ENCODE measurements at regions not wholly inside any gene's neighbourhood (a gene's known extent, or its start where the extent isn't known, plus 50 kb on each side); places are given as distances from the start of the nearest gene placed in this dataset.

DNA sequence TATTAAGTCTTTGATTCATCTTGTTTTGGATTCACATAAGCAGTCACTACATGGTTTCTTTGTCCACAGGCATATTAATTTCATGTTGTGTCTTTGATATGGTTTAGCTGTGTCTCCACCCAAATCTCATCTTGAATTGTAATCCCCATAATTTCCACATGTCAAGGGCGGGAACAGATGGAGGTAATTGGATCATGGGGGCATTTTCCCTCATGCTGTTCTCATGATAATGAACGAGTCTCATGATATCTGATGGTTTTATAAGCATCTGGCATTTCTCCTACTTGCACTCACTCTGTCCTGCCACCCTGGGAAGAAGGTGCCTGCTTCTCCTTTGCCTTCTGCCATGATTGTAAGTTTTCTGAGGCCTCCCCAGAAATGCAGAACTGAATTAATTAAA is 1811.2 kb upstream of the PCDH10 start:
- Histone ChIP-seq H3K9ac (ENCODE audit: low read length) (no peak overlapping the region), H3K36me3 (replicated peaks in 1 of 2; ENCODE audit: control extremely low read depth in 1 of 2, control insufficient read depth in 1 of 2, extremely low read depth in 1 of 2, insufficient read depth in 2 of 2, low read length in 1 of 2) (no peaks in the 10 kb centered on the region), H3K27ac (ENCODE audit: low read length in 2 of 2) (no peak overlapping the region), H3K9me3 (ENCODE audit: control extremely low read depth in 1 of 3, control insufficient read depth in 2 of 3, insufficient read depth in 1 of 3, low read length in 2 of 3) (peaks cover 0 to 3% (median 0%) of the 10 kb centered on the region in 3 donors), H3K79me2 (ENCODE audit: control insufficient read depth, insufficient read depth, low read length) (no peaks in the 10 kb centered on the region), H4K20me1 (ENCODE audit: control insufficient read depth, insufficient read depth, low read length, poor library complexity, severe bottlenecking) (no peaks in the 10 kb centered on the region), H3K4me1 (ENCODE audit: control insufficient read depth in 2 of 2, insufficient read depth in 2 of 2, low read length in 2 of 2) (no peaks in the 10 kb centered on the region), H3K4me3 (ENCODE audit: control extremely low read depth in 1 of 5, extremely low read depth in 1 of 5, insufficient read depth in 1 of 5, low read depth in 2 of 5, low read length in 4 of 5) (no peak overlapping the region), H3K27me3 (replicated peaks in 1 of 4; ENCODE audit: control extremely low read depth in 1 of 4, control insufficient read depth in 3 of 4, insufficient read depth in 4 of 4, low read length in 3 of 4) (no peaks in the 10 kb centered on the region), H2AFZ (ENCODE audit: insufficient read depth, low read depth, low read length, poor library complexity, severe bottlenecking) (no peak overlapping the region), H3K4me2 (replicated peaks; ENCODE audit: low read depth, low read length, poor library complexity, severe bottlenecking) (no peak overlapping the region)
- Mint-ChIP-seq H3K9me3 (ENCODE audit: insufficient read depth) (no peaks in the 10 kb centered on the region), H3K4me1 (no peaks in the 10 kb centered on the region), H3K4me3 (no peak overlapping the region), H3K27me3 (no peaks in the 10 kb centered on the region), H3K27ac (no peak overlapping the region)
- DNase-seq, result no peak
- no peak for ATAC-seq (ENCODE audit: low read depth)
- CTCF ChIA-PET, result no interaction called here
- TF ChIP-seq, protein P1, sequence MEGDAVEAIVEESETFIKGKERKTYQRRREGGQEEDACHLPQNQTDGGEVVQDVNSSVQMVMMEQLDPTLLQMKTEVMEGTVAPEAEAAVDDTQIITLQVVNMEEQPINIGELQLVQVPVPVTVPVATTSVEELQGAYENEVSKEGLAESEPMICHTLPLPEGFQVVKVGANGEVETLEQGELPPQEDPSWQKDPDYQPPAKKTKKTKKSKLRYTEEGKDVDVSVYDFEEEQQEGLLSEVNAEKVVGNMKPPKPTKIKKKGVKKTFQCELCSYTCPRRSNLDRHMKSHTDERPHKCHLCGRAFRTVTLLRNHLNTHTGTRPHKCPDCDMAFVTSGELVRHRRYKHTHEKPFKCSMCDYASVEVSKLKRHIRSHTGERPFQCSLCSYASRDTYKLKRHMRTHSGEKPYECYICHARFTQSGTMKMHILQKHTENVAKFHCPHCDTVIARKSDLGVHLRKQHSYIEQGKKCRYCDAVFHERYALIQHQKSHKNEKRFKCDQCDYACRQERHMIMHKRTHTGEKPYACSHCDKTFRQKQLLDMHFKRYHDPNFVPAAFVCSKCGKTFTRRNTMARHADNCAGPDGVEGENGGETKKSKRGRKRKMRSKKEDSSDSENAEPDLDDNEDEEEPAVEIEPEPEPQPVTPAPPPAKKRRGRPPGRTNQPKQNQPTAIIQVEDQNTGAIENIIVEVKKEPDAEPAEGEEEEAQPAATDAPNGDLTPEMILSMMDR (IDR thresholded peaks at IDR 0.05), result no peak
- no peak for TF ChIP-seq EZH2 (IDR thresholded peaks at IDR 0.05; ENCODE audit: borderline replicate concordance, insufficient read depth, low read depth, low read length, poor library complexity, severe bottlenecking)
- POLR2A ChIA-PET, result no interaction called here
- no CpG with 5 or more reads among the region's 2 CpGs for WGBS (ENCODE audit: insufficient coverage)
- intact Hi-C loops (cut with micrococcal nuclease), result no loop called here

DNA sequence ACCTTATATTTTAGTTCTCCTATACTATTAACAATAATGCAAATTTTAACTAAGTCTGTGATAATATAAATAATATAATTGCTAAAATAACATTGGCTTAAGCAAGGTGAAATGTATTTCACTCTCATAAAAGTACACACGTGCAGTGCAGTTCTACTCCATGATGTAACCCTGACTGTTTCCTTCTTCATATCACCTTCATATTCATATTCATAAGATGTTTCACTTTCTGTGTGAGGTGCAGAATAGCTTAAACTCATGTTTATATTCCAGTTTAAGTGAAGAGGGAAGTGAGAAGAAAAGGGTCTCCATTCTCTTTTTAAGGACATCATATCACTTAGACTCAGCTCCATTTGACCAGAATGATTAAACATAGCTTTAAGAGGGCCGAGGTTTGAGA is 1810.0 kb upstream of the PCDH10 start:
- Histone ChIP-seq H3K79me2 (ENCODE audit: control insufficient read depth, insufficient read depth, low read length) (no peaks in the 10 kb centered on the region), H3K4me3 (ENCODE audit: control extremely low read depth in 1 of 5, extremely low read depth in 1 of 5, insufficient read depth in 1 of 5, low read depth in 2 of 5, low read length in 4 of 5) (no peak overlapping the region), H3K4me2 (replicated peaks; ENCODE audit: low read depth, low read length, poor library complexity, severe bottlenecking) (no peak overlapping the region), H3K27me3 (replicated peaks in 1 of 4; ENCODE audit: control extremely low read depth in 1 of 4, control insufficient read depth in 3 of 4, insufficient read depth in 4 of 4, low read length in 3 of 4) (no peaks in the 10 kb centered on the region), H3K27ac (ENCODE audit: low read length in 2 of 2) (no peak overlapping the region), H3K36me3 (replicated peaks in 1 of 2; ENCODE audit: control extremely low read depth in 1 of 2, control insufficient read depth in 1 of 2, extremely low read depth in 1 of 2, insufficient read depth in 2 of 2, low read length in 1 of 2) (no peaks in the 10 kb centered on the region), H3K4me1 (ENCODE audit: control insufficient read depth in 2 of 2, insufficient read depth in 2 of 2, low read length in 2 of 2) (no peaks in the 10 kb centered on the region), H3K9ac (ENCODE audit: low read length) (no peak overlapping the region), H3K9me3 (ENCODE audit: control extremely low read depth in 1 of 3, control insufficient read depth in 2 of 3, insufficient read depth in 1 of 3, low read length in 2 of 3) (no peaks in the 10 kb centered on the region), H2AFZ (ENCODE audit: insufficient read depth, low read depth, low read length, poor library complexity, severe bottlenecking) (no peak overlapping the region), H4K20me1 (ENCODE audit: control insufficient read depth, insufficient read depth, low read length, poor library complexity, severe bottlenecking) (no peaks in the 10 kb centered on the region)
- ATAC-seq (ENCODE audit: low read depth) (no peak), DNase-seq (no peak)
- intact Hi-C loops (cut with micrococcal nuclease), result no loop called here
- Mint-ChIP-seq H3K27ac (no peak overlapping the region), H3K27me3 (no peaks in the 10 kb centered on the region), H3K4me1 (no peaks in the 10 kb centered on the region), H3K4me3 (no peak overlapping the region), H3K9me3 (ENCODE audit: insufficient read depth) (no peaks in the 10 kb centered on the region)
- POLR2A ChIA-PET, result no interaction called here
- no CpG with 5 or more reads among the region's 2 CpGs for WGBS (ENCODE audit: insufficient coverage)
- CTCF ChIA-PET, result no interaction called here
- TF ChIP-seq EZH2 (IDR thresholded peaks at IDR 0.05; ENCODE audit: borderline replicate concordance, insufficient read depth, low read depth, low read length, poor library complexity, severe bottlenecking), result no peak
- TF ChIP-seq, protein P1 (IDR thresholded peaks at IDR 0.05), result no peak

Data from B cell (primary cell).